ENCODE measurements at regions not wholly inside any gene's neighbourhood (a gene's known extent, or its start where the extent isn't known, plus 50 kb on each side); places are given as distances from the start of the nearest gene placed in this dataset.
"Not testable (repeated sequence)": the region's sequence is repeated elsewhere in the genome, so short reads cannot be mapped to it uniquely, and the experiment has no call there.

GRCh38 chr1:60510162-60510561, 436.6 kb upstream of the C1orf87 start:
- H3K4me3 ChIP-seq (ENCODE audit: low read depth, low read length): no peak overlapping the region
- TF ChIP-seq CTCF (IDR thresholded peaks at IDR 0.05; ENCODE audit: low read depth, low read length, missing control alignments): no peak
- in situ Hi-C loops (cut with HindIII; ENCODE audit: low sequenced_read_pairs): no loop called here
- DNase-seq (ENCODE audit: low read depth): no peak

DNA sequence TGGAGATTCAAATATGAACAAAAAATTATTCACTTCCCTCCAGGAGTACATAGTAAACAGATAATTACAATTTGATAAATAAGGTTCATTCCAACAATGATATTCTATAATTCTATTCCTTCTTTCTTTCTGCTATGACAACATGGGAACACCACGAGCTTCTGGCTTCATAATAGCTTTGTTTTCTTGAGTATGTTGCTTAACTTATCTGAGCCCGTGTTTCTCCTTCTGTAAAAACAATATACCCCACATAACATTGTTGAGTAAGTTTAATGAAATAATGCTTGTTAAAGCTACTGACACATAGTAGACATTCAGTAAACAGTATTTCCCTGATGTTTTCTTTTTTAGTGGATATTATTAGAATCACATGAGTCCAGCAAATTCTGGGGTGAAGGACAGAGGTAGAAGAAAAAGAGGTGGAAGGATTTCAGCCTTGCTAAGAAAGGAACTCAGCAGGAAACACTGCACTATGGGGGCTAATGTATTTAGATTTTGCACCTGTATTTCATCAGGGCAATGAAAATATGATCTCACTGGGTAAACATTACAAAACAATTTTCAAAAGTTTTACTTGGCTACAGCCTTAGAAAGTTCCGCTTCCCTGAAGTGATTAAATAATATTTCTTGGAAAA, 430.8 kb upstream of the C1orf87 start:
- DNase-seq (ENCODE audit: low read depth): no peak
- no peak for TF ChIP-seq CTCF (IDR thresholded peaks at IDR 0.05; ENCODE audit: low read depth, low read length, missing control alignments)
- H3K4me3 ChIP-seq (ENCODE audit: low read depth, low read length): no peak overlapping the region
- in situ Hi-C loops (cut with HindIII; ENCODE audit: low sequenced_read_pairs): no loop called here

DNA sequence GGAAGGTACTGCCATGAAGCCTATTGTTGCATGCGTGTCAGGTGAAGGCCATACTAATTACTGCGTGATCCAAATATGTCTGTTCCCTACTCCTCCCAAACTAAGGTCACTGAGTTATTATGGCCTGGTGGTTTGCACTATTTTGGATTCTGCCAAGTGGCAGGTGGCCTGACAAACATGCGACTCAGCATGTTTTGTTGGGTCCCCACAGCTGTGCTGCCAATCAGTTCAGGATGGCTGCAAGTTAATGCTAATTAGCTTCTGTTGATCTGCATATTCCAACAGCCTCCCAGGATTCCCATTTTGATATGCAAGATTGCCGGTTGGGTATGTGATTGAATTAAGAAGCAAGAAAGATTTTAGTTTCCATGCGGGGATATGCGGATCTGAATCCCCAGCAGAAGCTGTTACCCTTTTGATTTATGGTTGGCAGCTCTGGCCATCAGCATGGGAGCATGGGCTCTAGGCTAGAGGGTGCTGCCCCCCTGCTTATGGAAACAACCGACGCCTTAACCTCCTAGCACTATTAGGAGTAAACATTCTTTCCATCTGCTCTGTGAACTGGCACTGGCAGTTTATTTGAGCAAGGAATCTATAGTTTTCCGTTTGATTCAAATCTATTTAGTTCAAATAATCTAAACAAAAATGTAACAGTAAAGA, 429.8 kb upstream of the C1orf87 start:
- DNase-seq (ENCODE audit: low read depth): no peak
- in situ Hi-C loops (cut with HindIII; ENCODE audit: low sequenced_read_pairs): no loop called here
- no peak for TF ChIP-seq CTCF (IDR thresholded peaks at IDR 0.05; ENCODE audit: low read depth, low read length, missing control alignments)
- H3K4me3 ChIP-seq (ENCODE audit: low read depth, low read length): no peak overlapping the region

GRCh38 chr1:60502506-60502905, 428.9 kb upstream of the C1orf87 start:
- TF ChIP-seq CTCF (IDR thresholded peaks at IDR 0.05; ENCODE audit: low read depth, low read length, missing control alignments): no peak
- DNase-seq (ENCODE audit: low read depth): no peak
- no peak overlapping the region for H3K4me3 ChIP-seq (ENCODE audit: low read depth, low read length)
- in situ Hi-C loops (cut with HindIII; ENCODE audit: low sequenced_read_pairs): no loop called here

GRCh38 chr1:60489916-60490480, 416.4 kb upstream of the C1orf87 start:
- in situ Hi-C loops (cut with HindIII; ENCODE audit: low sequenced_read_pairs); H3K4me3 ChIP-seq (ENCODE audit: low read depth, low read length); DNase-seq (ENCODE audit: low read depth): not testable (repeated sequence)

GRCh38 chr1:60488847-60489246, 415.3 kb upstream of the C1orf87 start:
- no peak for TF ChIP-seq CTCF (IDR thresholded peaks at IDR 0.05; ENCODE audit: low read depth, low read length, missing control alignments)
- H3K4me3 ChIP-seq (ENCODE audit: low read depth, low read length): no peak overlapping the region

More at GRCh38 chr1:60488847-60489246, 415.3 kb upstream of the C1orf87 start:
- in situ Hi-C loops (cut with HindIII; ENCODE audit: low sequenced_read_pairs): no loop called here
- DNase-seq (ENCODE audit: low read depth): no peak
